MCF 10A (cell line): ENCODE measurements at regions not wholly inside any gene's neighbourhood (a gene's known extent, or its start where the extent isn't known, plus 50 kb on each side); places are given as distances from the start of the nearest gene placed in this dataset.

ENCODE experiments used
- BruUV-seq: library from RNA; stranded (reverse); fragments of 400-500 nt; replicated peaks from 2 replicates; lab custom pipeline; 2021; lab: Mats Ljungman, UMichigan
- CTCF ChIA-PET: fragments of 300-600 bp; sonication (Branson Sonifier 250); formaldehyde crosslinking; extraction: SDS; loops from one replicate; lab custom pipeline; 2021; ENCODE audit warnings: antibody characterized with exemption, inconsistent platforms; lab: Yijun Ruan, JAX
- POLR2A ChIA-PET: fragments of 300-600, 350-650 bp; sonication (Branson Sonifier 250); formaldehyde crosslinking; extraction: SDS; loops from one replicate; lab custom pipeline; 2020; ENCODE audit warnings: antibody characterized with exemption, inconsistent platforms; lab: Yijun Ruan, JAX
- DNase-seq: peaks from one replicate; pipeline ENCODE4 v3.0.0-alpha.2; 2018; ENCODE audit not compliant: unreplicated experiment
- H3K27ac Mint-ChIP-seq: one replicate; pipeline ENCODE4 v1.8.0; 2022; ENCODE audit warnings: mild to moderate bottlenecking, low read depth, mixed read lengths; ENCODE audit not compliant: unreplicated experiment
- H3K27me3 Mint-ChIP-seq: one replicate; pipeline ENCODE4 v1.8.0; 2022; ENCODE audit warnings: mixed read lengths; ENCODE audit not compliant: insufficient read depth, unreplicated experiment
- H3K36me3 Mint-ChIP-seq: one replicate; pipeline ENCODE4 v1.8.0; 2022; ENCODE audit warnings: mild to moderate bottlenecking, moderate library complexity, mixed read lengths; ENCODE audit not compliant: insufficient read depth, unreplicated experiment
- H3K4me1 Mint-ChIP-seq: one replicate; pipeline ENCODE4 v1.8.0; 2022; ENCODE audit warnings: mixed read lengths; ENCODE audit not compliant: insufficient read depth, unreplicated experiment
- H3K4me3 Mint-ChIP-seq: one replicate; pipeline ENCODE4 v1.8.0; 2022; ENCODE audit warnings: mild to moderate bottlenecking, moderate library complexity, mixed read lengths; ENCODE audit not compliant: unreplicated experiment
- H3K9me3 Mint-ChIP-seq: one replicate; pipeline ENCODE4 v1.8.0; 2022; ENCODE audit warnings: mixed read lengths; ENCODE audit not compliant: unreplicated experiment
- intact Hi-C: fragments of 100-400 bp; cut with micrococcal nuclease; formaldehyde crosslinking; loops from 2 replicates; pipeline ENCODE4 v1.14.1; 2022
- TF ChIP-seq, protein P1 (sequence below): fragments of 200-600 bp; IDR thresholded peaks from one replicate; pipeline ENCODE4 v1.8.0; 2022; ENCODE audit warnings: antibody characterized with exemption, mild to moderate bottlenecking; ENCODE audit not compliant: unreplicated experiment

- no peak for DNase-seq
- no TSS peak for BruUV-seq
- Mint-ChIP-seq H3K4me3 (no peak overlapping the region), H3K9me3 (no peaks in the 10 kb centered on the region), H3K27me3 (no peaks in the 10 kb centered on the region), H3K4me1 (no peaks in the 10 kb centered on the region), H3K27ac (no peak overlapping the region), H3K36me3 (no peaks in the 10 kb centered on the region)
- TF ChIP-seq, protein P1, sequence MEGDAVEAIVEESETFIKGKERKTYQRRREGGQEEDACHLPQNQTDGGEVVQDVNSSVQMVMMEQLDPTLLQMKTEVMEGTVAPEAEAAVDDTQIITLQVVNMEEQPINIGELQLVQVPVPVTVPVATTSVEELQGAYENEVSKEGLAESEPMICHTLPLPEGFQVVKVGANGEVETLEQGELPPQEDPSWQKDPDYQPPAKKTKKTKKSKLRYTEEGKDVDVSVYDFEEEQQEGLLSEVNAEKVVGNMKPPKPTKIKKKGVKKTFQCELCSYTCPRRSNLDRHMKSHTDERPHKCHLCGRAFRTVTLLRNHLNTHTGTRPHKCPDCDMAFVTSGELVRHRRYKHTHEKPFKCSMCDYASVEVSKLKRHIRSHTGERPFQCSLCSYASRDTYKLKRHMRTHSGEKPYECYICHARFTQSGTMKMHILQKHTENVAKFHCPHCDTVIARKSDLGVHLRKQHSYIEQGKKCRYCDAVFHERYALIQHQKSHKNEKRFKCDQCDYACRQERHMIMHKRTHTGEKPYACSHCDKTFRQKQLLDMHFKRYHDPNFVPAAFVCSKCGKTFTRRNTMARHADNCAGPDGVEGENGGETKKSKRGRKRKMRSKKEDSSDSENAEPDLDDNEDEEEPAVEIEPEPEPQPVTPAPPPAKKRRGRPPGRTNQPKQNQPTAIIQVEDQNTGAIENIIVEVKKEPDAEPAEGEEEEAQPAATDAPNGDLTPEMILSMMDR, result no peak
- intact Hi-C loops, result no loop called here
- ChIA-PET CTCF (no interaction called here), POLR2A (no interaction called here)
These were observed 163.6 kb downstream of the SPATA31D1 start for GRCh38 chr9:82152181-82152580.

- no peaks in the 10 kb centered on the region for H3K36me3 Mint-ChIP-seq
- intact Hi-C loops, result no loop called here
- no peaks in the 10 kb centered on the region for H3K27me3 Mint-ChIP-seq
- ChIA-PET POLR2A (no interaction called here), CTCF (interaction anchor here (0.6 to 0.7 kb wide), 2 partner anchors 32 to 576 kb away, joined by 3 read pairs; no protein-coding TSS in a partner anchor)
- H3K9me3 Mint-ChIP-seq, result no peaks in the 10 kb centered on the region
- TF ChIP-seq, protein P1, result no peak
- no peak for DNase-seq
- BruUV-seq, result no TSS peak
- no peaks in the 10 kb centered on the region for H3K4me1 Mint-ChIP-seq
- no peak overlapping the region for H3K27ac Mint-ChIP-seq
- no peak overlapping the region for H3K4me3 Mint-ChIP-seq
These were observed 164.5 kb downstream of the SPATA31D1 start for GRCh38 chr9:82153032-82153431.

DNA sequence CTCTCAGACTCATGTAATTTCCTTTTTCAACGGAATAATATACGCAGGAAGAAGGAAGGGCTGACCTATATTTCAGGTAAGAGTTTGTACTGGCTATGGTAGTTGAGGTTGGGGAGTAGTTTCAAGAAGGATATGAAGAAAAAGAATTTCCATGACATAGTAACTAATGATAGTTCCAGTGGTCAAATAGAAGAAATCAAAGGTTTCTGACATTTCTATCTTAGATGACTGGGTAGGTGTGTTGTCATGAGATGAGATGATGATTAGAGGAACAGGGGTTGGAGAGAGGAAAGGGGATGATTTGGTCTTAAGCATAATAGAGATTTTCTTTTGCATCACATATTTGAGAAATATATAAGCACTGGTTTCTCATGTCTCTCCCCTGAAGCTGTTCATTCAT lies 166.0 kb downstream of the SPATA31D1 start:
- H3K4me1 Mint-ChIP-seq, result no peaks in the 10 kb centered on the region
- CTCF ChIA-PET, result no interaction called here
- POLR2A ChIA-PET, result no interaction called here
- no peaks in the 10 kb centered on the region for H3K36me3 Mint-ChIP-seq
- intact Hi-C loops, result no loop called here
- H3K27ac Mint-ChIP-seq, result no peak overlapping the region
- no peak for DNase-seq
- no peaks in the 10 kb centered on the region for H3K27me3 Mint-ChIP-seq
- TF ChIP-seq, protein P1, result no peak
- no peaks in the 10 kb centered on the region for H3K9me3 Mint-ChIP-seq
- no peak overlapping the region for H3K4me3 Mint-ChIP-seq
- BruUV-seq, result no TSS peak

- no peak overlapping the region for H3K4me3 Mint-ChIP-seq
- H3K9me3 Mint-ChIP-seq, result no peaks in the 10 kb centered on the region
- CTCF ChIA-PET, result no interaction called here
- POLR2A ChIA-PET, result no interaction called here
- H3K27me3 Mint-ChIP-seq, result no peaks in the 10 kb centered on the region
- BruUV-seq, result no TSS peak
- TF ChIP-seq, protein P1, result no peak
- intact Hi-C loops, result no loop called here
- DNase-seq, result no peak
- no peaks in the 10 kb centered on the region for H3K4me1 Mint-ChIP-seq
- H3K27ac Mint-ChIP-seq, result no peak overlapping the region
- H3K36me3 Mint-ChIP-seq, result no peaks in the 10 kb centered on the region
These were observed 173.3 kb downstream of the SPATA31D1 start for GRCh38 chr9:82161876-82162275.
